WTC11 (cell line): ENCODE measurements at regions not wholly inside any gene's neighbourhood (a gene's known extent, or its start where the extent isn't known, plus 50 kb on each side); places are given as distances from the start of the nearest gene placed in this dataset.

Source experiments
- ATAC-seq: fragments of 200-7000 bp; cut with Tn5 transposase; 2 replicates; pipeline ENCODE4 v1.10.0; 2021; ENCODE audit warnings: mild to moderate bottlenecking, moderate library complexity
- CTCF ChIA-PET: fragments of 300-600 bp; sonication (Branson Sonifier 250); formaldehyde crosslinking; loops from one replicate; lab custom pipeline; 2021; ENCODE audit warnings: antibody characterized with exemption; lab: Charles Lee
- POLR2A ChIA-PET: fragments of 350-600 bp; sonication (Branson Sonifier 250); formaldehyde crosslinking; loops from one replicate; lab custom pipeline; 2021; ENCODE audit warnings: antibody characterized with exemption; lab: Charles Lee
- DNase-seq: peaks from one replicate; pipeline ENCODE4 v3.0.0; 2021; ENCODE audit warnings: low spot score
- H3K27ac Mint-ChIP-seq: 2 replicates; pipeline ENCODE4 v1.8.0; 2021; ENCODE audit warnings: mixed read lengths
- H3K27me3 Mint-ChIP-seq: 2 replicates; pipeline ENCODE4 v1.8.0; 2021; ENCODE audit warnings: low read depth, mild to moderate bottlenecking, moderate library complexity, mixed read lengths
- H3K36me3 Mint-ChIP-seq: 2 replicates; pipeline ENCODE4 v1.8.0; 2021; ENCODE audit warnings: mixed read lengths
- H3K4me1 Mint-ChIP-seq: 2 replicates; pipeline ENCODE4 v1.8.0; 2022; ENCODE audit warnings: mixed read lengths
- H3K4me3 Mint-ChIP-seq: 2 replicates; pipeline ENCODE4 v1.8.0; 2021; ENCODE audit warnings: mild to moderate bottlenecking, moderate library complexity, mixed read lengths
- H3K9me3 Mint-ChIP-seq: 2 replicates; pipeline ENCODE4 v1.8.0; 2021; ENCODE audit warnings: mixed read lengths
- ATF1 ChIP-seq: sonication (generic); formaldehyde crosslinking; IDR thresholded peaks from 2 replicates; pipeline ENCODE4 v1.8.1; 2023; ENCODE audit warnings: mild to moderate bottlenecking, moderate library complexity, missing genetic modification reagents
- ATF3 ChIP-seq: sonication (generic); formaldehyde crosslinking; conservative IDR thresholded peaks from 2 replicates; pipeline ENCODE4 v1.8.1; 2022; ENCODE audit warnings: mild to moderate bottlenecking, missing genetic modification reagents
- CBFB ChIP-seq: sonication (generic); formaldehyde crosslinking; IDR thresholded peaks from 2 replicates; pipeline ENCODE4 v1.8.1; 2022; ENCODE audit warnings: mild to moderate bottlenecking, low read depth, missing genetic modification reagents
- CREB1 ChIP-seq: sonication (generic); formaldehyde crosslinking; IDR thresholded peaks from 2 replicates; pipeline ENCODE4 v1.8.0; 2023; ENCODE audit warnings: mild to moderate bottlenecking, missing genetic modification reagents
- GRHL2 ChIP-seq: fragments of 250-450 bp; sonication (Bioruptor Pico); IDR thresholded peaks from 2 replicates; pipeline ENCODE4 v1.8.0; 2022; ENCODE audit warnings: mild to moderate bottlenecking, moderate library complexity; ENCODE audit not compliant: insufficient replicate concordance, severe bottlenecking
- HMGA2 ChIP-seq: fragments of 250-450 bp; sonication (Bioruptor Pico); IDR thresholded peaks from 2 replicates; pipeline ENCODE4 v1.4.0; 2021; ENCODE audit warnings: mild to moderate bottlenecking, moderate library complexity
- IRF2 ChIP-seq: sonication (generic); formaldehyde crosslinking; IDR thresholded peaks from 2 replicates; pipeline ENCODE4 v1.8.0; 2022; ENCODE audit warnings: low read depth, missing genetic modification reagents, borderline replicate concordance
- NR3C1 ChIP-seq: sonication (generic); formaldehyde crosslinking; conservative IDR thresholded peaks from 2 replicates; pipeline ENCODE4 v1.8.1; 2023; ENCODE audit warnings: low read depth, mild to moderate bottlenecking, missing genetic modification reagents
- PRRX2 ChIP-seq: fragments of 250-450 bp; sonication (Bioruptor Pico); IDR thresholded peaks from 2 replicates; pipeline ENCODE4 v1.8.0; 2021; ENCODE audit warnings: mild to moderate bottlenecking
- SMAD3 ChIP-seq: sonication (generic); formaldehyde crosslinking; IDR thresholded peaks from 2 replicates; pipeline ENCODE4 v1.8.0; 2022; ENCODE audit warnings: missing genetic modification reagents, mild to moderate bottlenecking, borderline replicate concordance
- SOX15 ChIP-seq: fragments of 250-450 bp; sonication (Bioruptor Pico); IDR thresholded peaks from 2 replicates; pipeline ENCODE4 v1.9.0; 2021; ENCODE audit warnings: mild to moderate bottlenecking
- STAT6 ChIP-seq: sonication (generic); formaldehyde crosslinking; conservative IDR thresholded peaks from 2 replicates; pipeline ENCODE4 v1.8.1; 2023; ENCODE audit warnings: mild to moderate bottlenecking, low read depth, missing genetic modification reagents, moderate library complexity
- TCF7 ChIP-seq: sonication (generic); formaldehyde crosslinking; IDR thresholded peaks from 2 replicates; pipeline ENCODE4 v1.8.0; 2022; ENCODE audit warnings: mild to moderate bottlenecking, low read depth, missing genetic modification reagents, moderate library complexity
- ZNF232 ChIP-seq: sonication (generic); formaldehyde crosslinking; IDR thresholded peaks from 2 replicates; pipeline ENCODE4 v1.8.0; 2022; ENCODE audit warnings: mild to moderate bottlenecking, missing genetic modification reagents
- ZNF396 ChIP-seq: fragments of 250-450 bp; sonication (Bioruptor Pico); IDR thresholded peaks from 2 replicates; pipeline ENCODE4 v1.8.0; 2021; ENCODE audit warnings: mild to moderate bottlenecking, moderate library complexity, borderline replicate concordance
- ZNF423 ChIP-seq: fragments of 250-450 bp; sonication (Bioruptor Pico); IDR thresholded peaks from 2 replicates; pipeline ENCODE4 v2.1.2; 2022; ENCODE audit warnings: mild to moderate bottlenecking, moderate library complexity
- TF ChIP-seq, protein P1 (sequence below): sonication (generic); formaldehyde crosslinking; IDR thresholded peaks from 2 replicates; pipeline ENCODE4 v1.8.1; 2023; ENCODE audit warnings: mild to moderate bottlenecking, missing genetic modification reagents, moderate library complexity
- TF ChIP-seq, protein P2 (sequence below): sonication (generic); formaldehyde crosslinking; IDR thresholded peaks from 2 replicates; pipeline ENCODE4 v1.8.0; 2022; ENCODE audit warnings: mild to moderate bottlenecking, missing genetic modification reagents
- TF ChIP-seq, protein P3 (sequence below): sonication (generic); formaldehyde crosslinking; IDR thresholded peaks from 2 replicates; pipeline ENCODE4 v1.8.0; 2022; ENCODE audit warnings: mild to moderate bottlenecking, missing genetic modification reagents
- TF ChIP-seq, protein P4 (sequence below): sonication (generic); formaldehyde crosslinking; IDR thresholded peaks from 2 replicates; pipeline ENCODE4 v1.8.1; 2023; ENCODE audit warnings: mild to moderate bottlenecking, moderate library complexity, missing genetic modification reagents
- TF ChIP-seq, protein P5 (sequence below): sonication (generic); formaldehyde crosslinking; IDR thresholded peaks from 2 replicates; pipeline ENCODE4 v1.8.0; 2023; ENCODE audit warnings: missing genetic modification reagents, mild to moderate bottlenecking, borderline replicate concordance

GRCh38 chr14:48714366-48714765 is 871.8 kb downstream of the RPS29 start:
- Mint-ChIP-seq H3K9me3 (peaks cover 17% of the 10 kb centered on the region), H3K36me3 (peaks cover under 1% of the 10 kb centered on the region; the same call in 1 of the 2 replicates), H3K27ac (no peak overlapping the region), H3K4me3 (no peak overlapping the region), H3K4me1 (no peaks in the 10 kb centered on the region), H3K27me3 (no peaks in the 10 kb centered on the region; the same call in 1 of the 2 replicates)
- ChIA-PET CTCF (no interaction called here), POLR2A (no interaction called here)
- ATAC-seq, result no peak
- no peak for DNase-seq
- TF ChIP-seq TCF7 (CRISPR knock-in tag) (no peak), CBFB (CRISPR knock-in tag) (no peak), PRRX2 (no peak), ATF1 (CRISPR knock-in tag) (no peak), IRF2 (no peak), CREB1 (CRISPR knock-in tag) (no peak), ZNF232 (CRISPR knock-in tag) (no peak), ZNF396 (no peak)
- TF ChIP-seq, protein P1, sequence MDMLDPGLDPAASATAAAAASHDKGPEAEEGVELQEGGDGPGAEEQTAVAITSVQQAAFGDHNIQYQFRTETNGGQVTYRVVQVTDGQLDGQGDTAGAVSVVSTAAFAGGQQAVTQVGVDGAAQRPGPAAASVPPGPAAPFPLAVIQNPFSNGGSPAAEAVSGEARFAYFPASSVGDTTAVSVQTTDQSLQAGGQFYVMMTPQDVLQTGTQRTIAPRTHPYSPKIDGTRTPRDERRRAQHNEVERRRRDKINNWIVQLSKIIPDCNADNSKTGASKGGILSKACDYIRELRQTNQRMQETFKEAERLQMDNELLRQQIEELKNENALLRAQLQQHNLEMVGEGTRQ, result no peak
- TF ChIP-seq, protein P2, sequence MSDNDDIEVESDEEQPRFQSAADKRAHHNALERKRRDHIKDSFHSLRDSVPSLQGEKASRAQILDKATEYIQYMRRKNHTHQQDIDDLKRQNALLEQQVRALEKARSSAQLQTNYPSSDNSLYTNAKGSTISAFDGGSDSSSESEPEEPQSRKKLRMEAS (CRISPR knock-in tag), result no peak

GRCh38 chr14:48710133-48710532 is 876.0 kb downstream of the RPS29 start:
- no peak for TF ChIP-seq ATF3 (CRISPR knock-in tag)
- no peak for TF ChIP-seq SMAD3
- TF ChIP-seq, protein P2 (CRISPR knock-in tag), result no peak
- TF ChIP-seq SOX15, result no peak
- CTCF ChIA-PET, result no interaction called here
- ATAC-seq (no peak), DNase-seq (no peak)
- no peaks in the 10 kb centered on the region for H3K36me3 Mint-ChIP-seq
- H3K4me1 Mint-ChIP-seq, result no peaks in the 10 kb centered on the region; the same call in 1 of the 2 replicates
- no peak overlapping the region for H3K27ac Mint-ChIP-seq
- POLR2A ChIA-PET, result no interaction called here
- H3K9me3 Mint-ChIP-seq, result peaks cover 5% of the 10 kb centered on the region; the same call in 1 of the 2 replicates
- no peaks in the 10 kb centered on the region for H3K27me3 Mint-ChIP-seq
- no peak overlapping the region for H3K4me3 Mint-ChIP-seq

DNA sequence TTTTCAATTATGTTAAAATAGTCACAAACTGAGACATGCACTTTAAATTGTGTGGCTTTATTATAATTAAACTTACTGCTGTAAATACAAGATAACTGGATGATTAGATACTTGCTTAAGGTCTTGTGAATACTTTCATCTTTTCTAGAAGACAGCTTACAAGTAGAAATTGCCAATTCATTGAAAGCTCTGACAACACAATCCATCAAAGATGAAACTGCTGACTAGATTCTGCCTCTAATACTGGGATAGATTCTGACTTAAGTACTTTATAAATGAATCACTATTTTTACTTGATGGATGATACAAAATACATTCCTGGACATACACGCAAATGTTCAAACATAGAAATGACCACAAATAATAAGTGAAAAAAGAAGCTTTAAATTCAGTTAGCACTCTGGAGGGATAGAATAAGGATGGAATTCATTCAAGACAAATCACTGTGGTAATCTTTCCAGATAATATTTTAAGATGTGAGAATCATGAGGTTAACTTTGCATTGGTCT is 876.8 kb downstream of the RPS29 start:
- Mint-ChIP-seq H3K4me3 (no peak overlapping the region), H3K9me3 (peaks cover 5% of the 10 kb centered on the region; the same call in 1 of the 2 replicates), H3K4me1 (no peaks in the 10 kb centered on the region; the same call in 1 of the 2 replicates), H3K27ac (no peak overlapping the region), H3K27me3 (no peaks in the 10 kb centered on the region), H3K36me3 (no peaks in the 10 kb centered on the region)
- ChIA-PET POLR2A (no interaction called here), CTCF (no interaction called here)
- no peak for DNase-seq
- no peak for TF ChIP-seq GRHL2
- no peak for TF ChIP-seq NR3C1 (CRISPR knock-in tag)
- TF ChIP-seq, protein P3, sequence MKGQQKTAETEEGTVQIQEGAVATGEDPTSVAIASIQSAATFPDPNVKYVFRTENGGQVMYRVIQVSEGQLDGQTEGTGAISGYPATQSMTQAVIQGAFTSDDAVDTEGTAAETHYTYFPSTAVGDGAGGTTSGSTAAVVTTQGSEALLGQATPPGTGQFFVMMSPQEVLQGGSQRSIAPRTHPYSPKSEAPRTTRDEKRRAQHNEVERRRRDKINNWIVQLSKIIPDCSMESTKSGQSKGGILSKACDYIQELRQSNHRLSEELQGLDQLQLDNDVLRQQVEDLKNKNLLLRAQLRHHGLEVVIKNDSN (CRISPR knock-in tag), result no peak
- TF ChIP-seq, protein P4, sequence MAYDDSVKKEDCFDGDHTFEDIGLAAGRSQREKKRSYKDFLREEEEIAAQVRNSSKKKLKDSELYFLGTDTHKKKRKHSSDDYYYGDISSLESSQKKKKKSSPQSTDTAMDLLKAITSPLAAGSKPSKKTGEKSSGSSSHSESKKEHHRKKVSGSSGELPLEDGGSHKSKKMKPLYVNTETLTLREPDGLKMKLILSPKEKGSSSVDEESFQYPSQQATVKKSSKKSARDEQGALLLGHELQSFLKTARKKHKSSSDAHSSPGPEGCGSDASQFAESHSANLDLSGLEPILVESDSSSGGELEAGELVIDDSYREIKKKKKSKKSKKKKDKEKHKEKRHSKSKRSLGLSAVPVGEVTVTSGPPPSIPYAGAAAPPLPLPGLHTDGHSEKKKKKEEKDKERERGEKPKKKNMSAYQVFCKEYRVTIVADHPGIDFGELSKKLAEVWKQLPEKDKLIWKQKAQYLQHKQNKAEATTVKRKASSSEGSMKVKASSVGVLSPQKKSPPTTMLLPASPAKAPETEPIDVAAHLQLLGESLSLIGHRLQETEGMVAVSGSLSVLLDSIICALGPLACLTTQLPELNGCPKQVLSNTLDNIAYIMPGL (CRISPR knock-in tag), result no peak
- TF ChIP-seq, protein P1, result no peak
- no peak for TF ChIP-seq HMGA2 (CRISPR knock-in tag)
- TF ChIP-seq STAT6, result no peak
- TF ChIP-seq, protein P5, sequence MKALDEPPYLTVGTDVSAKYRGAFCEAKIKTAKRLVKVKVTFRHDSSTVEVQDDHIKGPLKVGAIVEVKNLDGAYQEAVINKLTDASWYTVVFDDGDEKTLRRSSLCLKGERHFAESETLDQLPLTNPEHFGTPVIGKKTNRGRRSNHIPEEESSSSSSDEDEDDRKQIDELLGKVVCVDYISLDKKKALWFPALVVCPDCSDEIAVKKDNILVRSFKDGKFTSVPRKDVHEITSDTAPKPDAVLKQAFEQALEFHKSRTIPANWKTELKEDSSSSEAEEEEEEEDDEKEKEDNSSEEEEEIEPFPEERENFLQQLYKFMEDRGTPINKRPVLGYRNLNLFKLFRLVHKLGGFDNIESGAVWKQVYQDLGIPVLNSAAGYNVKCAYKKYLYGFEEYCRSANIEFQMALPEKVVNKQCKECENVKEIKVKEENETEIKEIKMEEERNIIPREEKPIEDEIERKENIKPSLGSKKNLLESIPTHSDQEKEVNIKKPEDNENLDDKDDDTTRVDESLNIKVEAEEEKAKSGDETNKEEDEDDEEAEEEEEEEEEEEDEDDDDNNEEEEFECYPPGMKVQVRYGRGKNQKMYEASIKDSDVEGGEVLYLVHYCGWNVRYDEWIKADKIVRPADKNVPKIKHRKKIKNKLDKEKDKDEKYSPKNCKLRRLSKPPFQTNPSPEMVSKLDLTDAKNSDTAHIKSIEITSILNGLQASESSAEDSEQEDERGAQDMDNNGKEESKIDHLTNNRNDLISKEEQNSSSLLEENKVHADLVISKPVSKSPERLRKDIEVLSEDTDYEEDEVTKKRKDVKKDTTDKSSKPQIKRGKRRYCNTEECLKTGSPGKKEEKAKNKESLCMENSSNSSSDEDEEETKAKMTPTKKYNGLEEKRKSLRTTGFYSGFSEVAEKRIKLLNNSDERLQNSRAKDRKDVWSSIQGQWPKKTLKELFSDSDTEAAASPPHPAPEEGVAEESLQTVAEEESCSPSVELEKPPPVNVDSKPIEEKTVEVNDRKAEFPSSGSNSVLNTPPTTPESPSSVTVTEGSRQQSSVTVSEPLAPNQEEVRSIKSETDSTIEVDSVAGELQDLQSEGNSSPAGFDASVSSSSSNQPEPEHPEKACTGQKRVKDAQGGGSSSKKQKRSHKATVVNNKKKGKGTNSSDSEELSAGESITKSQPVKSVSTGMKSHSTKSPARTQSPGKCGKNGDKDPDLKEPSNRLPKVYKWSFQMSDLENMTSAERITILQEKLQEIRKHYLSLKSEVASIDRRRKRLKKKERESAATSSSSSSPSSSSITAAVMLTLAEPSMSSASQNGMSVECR, result no peak
- TF ChIP-seq ZNF423 (CRISPR knock-in tag), result no peak
- ATAC-seq, result no peak
